ENCODE measurements at regions not wholly inside any gene's neighbourhood (a gene's known extent, or its start where the extent isn't known, plus 50 kb on each side); places are given as distances from the start of the nearest gene placed in this dataset.
"Not testable (repeated sequence)": the region's sequence is repeated elsewhere in the genome, so short reads cannot be mapped to it uniquely, and the experiment has no call there.

GRCh38 chr12:34309806-34310804, 287.8 kb downstream of the ALG10 start:
- DNase-seq, result not testable (repeated sequence)

- no peak for DNase-seq
Measured at GRCh38 chr12:34311337-34311736, 289.0 kb downstream of the ALG10 start.

- no peak for DNase-seq
Measured at GRCh38 chr12:34327671-34328070, 305.4 kb downstream of the ALG10 start.

GRCh38 chr12:34333337-34333736, 311.0 kb downstream of the ALG10 start:
- DNase-seq, result no peak

- no peak for DNase-seq
Measured at GRCh38 chr12:34334538-34334937, 312.2 kb downstream of the ALG10 start.

- DNase-seq, result no peak
Measured at GRCh38 chr12:34334953-34335743, 312.9 kb downstream of the ALG10 start.

- DNase-seq, result no peak
Measured at GRCh38 chr12:34335819-34336262, 313.5 kb downstream of the ALG10 start.

- DNase-seq, result no peak
Measured at GRCh38 chr12:34336619-34337465, 314.5 kb downstream of the ALG10 start.

- DNase-seq, result no peak
Measured at GRCh38 chr12:34338751-34339150, 316.5 kb downstream of the ALG10 start.

GRCh38 chr12:34339922-34340321, 317.6 kb downstream of the ALG10 start:
- no peak for DNase-seq

- no peak for DNase-seq
Measured at GRCh38 chr12:34340534-34341361, 318.5 kb downstream of the ALG10 start.

- no peak for DNase-seq
Measured at GRCh38 chr12:34341362-34341733, 319.1 kb downstream of the ALG10 start.

GRCh38 chr12:34342048-34342447, 319.8 kb downstream of the ALG10 start:
- no peak for DNase-seq

GRCh38 chr12:34343345-34343744, 321.0 kb downstream of the ALG10 start:
- no peak for DNase-seq

- DNase-seq, result no peak
Measured at GRCh38 chr12:34343766-34344165, 321.5 kb downstream of the ALG10 start.

- no peak for DNase-seq
Measured at GRCh38 chr12:34344851-34345522, 322.7 kb downstream of the ALG10 start.

- no peak for DNase-seq
Measured at GRCh38 chr12:34345801-34346200, 323.5 kb downstream of the ALG10 start.

GRCh38 chr12:34346372-34347034, 324.2 kb downstream of the ALG10 start:
- no peak for DNase-seq

- DNase-seq, result no peak
Measured at GRCh38 chr12:34347367-34347766, 325.1 kb downstream of the ALG10 start.

GRCh38 chr12:34348064-34348463, 325.8 kb downstream of the ALG10 start:
- DNase-seq, result no peak

Measured in inflammatory macrophage treated with lipopolysaccharide for 4 hours (primary cell).